ENCODE measurements at regions not wholly inside any gene's neighbourhood (a gene's known extent, or its start where the extent isn't known, plus 50 kb on each side); places are given as distances from the start of the nearest gene placed in this dataset.

- TF ChIP-seq GATA2 (IDR thresholded peaks at IDR 0.05; ENCODE audit: low read depth, low read length) (no peak), GATA3 (IDR thresholded peaks at IDR 0.05; ENCODE audit: low read depth, low read length) (no peak)
Observed at GRCh38 chr4:14333616-14334015, 668.7 kb upstream of the CPEB2 start.

Measured in SH-SY5Y (cell line).